ENCODE measurements at regions not wholly inside any gene's neighbourhood (a gene's known extent, or its start where the extent isn't known, plus 50 kb on each side); places are given as distances from the start of the nearest gene placed in this dataset.

- TF ChIP-seq CHD4 (IDR thresholded peaks at IDR 0.05; ENCODE audit: borderline replicate concordance) (no peak), CTCF (IDR thresholded peaks at IDR 0.05) (no peak), REST (IDR thresholded peaks at IDR 0.05) (no peak), E2F6 (IDR thresholded peaks at IDR 0.05; ENCODE audit: borderline replicate concordance, low read depth) (no peak), RAD21 (conservative IDR thresholded peaks at IDR 0.05 in 1 of 2, IDR thresholded peaks at IDR 0.05 in 1 of 2) (no peak), RFX5 (IDR thresholded peaks at IDR 0.05) (no peak), MAX (IDR thresholded peaks at IDR 0.05) (no peak), MYC (IDR thresholded peaks at IDR 0.05; ENCODE audit: borderline replicate concordance, low read length) (no peak), MAZ (IDR thresholded peaks at IDR 0.05; ENCODE audit: borderline replicate concordance, low read depth, low read length) (no peak), TP53 (CRISPR knock-in tag; IDR thresholded peaks at IDR 0.05) (no peak), POLR2A (IDR thresholded peaks at IDR 0.05; ENCODE audit: low read length) (no peak)
These were observed 119.1 kb upstream of the CD93 start for GRCh38 chr20:23205211-23205610.
